Uterus (tissue), 3 donors: ENCODE measurements at regions not wholly inside any gene's neighbourhood (a gene's known extent, or its start where the extent isn't known, plus 50 kb on each side); places are given as distances from the start of the nearest gene placed in this dataset.

Experiments used
- DNase-seq, 2 donors: peaks; one replicate each; pipeline ENCODE4 v3.0.0-alpha.2; 2019 to 2020
- H3K27ac ChIP-seq, 2 donors: fragments of 200-600 bp; sonication (generic); 1 replicate in 1 of 2; 2 replicates in 1 of 2; pipeline ENCODE4 v1.5.1; 2016 to 2018
- H3K27me3 ChIP-seq, 2 donors: fragments of 200-600 bp; sonication (generic); one replicate each; pipeline ENCODE4 v1.5.1; 2018 to 2019; ENCODE audit warnings: control low read depth in 1 of 2
- H3K36me3 ChIP-seq, 2 donors: fragments of 200-600 bp; sonication (generic); one replicate each; pipeline ENCODE4 v1.5.1; 2019; ENCODE audit warnings: control low read depth in 1 of 2
- H3K4me1 ChIP-seq, 2 donors: fragments of 200-600 bp; sonication (generic); one replicate each; pipeline ENCODE4 v1.5.1; 2018 to 2019; ENCODE audit warnings: control low read depth in 1 of 2
- H3K4me3 ChIP-seq, 2 donors: fragments of 200-600 bp; sonication (generic); 1 replicate in 1 of 2; 2 replicates in 1 of 2; pipeline ENCODE4 v1.5.1; 2018 to 2019; ENCODE audit warnings: mild to moderate bottlenecking in 1 of 2
- H3K9me3 ChIP-seq, 2 donors: fragments of 200-600 bp; sonication (generic); one replicate each; pipeline ENCODE4 v1.5.1; 2019; ENCODE audit warnings: control low read depth in 1 of 2
- CTCF ChIP-seq, 4 experiments: fragments of 200-600 bp in 2 of 4; fragments of 450-650 bp in 2 of 4; sonication (generic) in 2 of 4; IDR thresholded peaks; one replicate each; pipeline ENCODE4 v1.5.1; 2016 to 2019; ENCODE audit warnings: antibody characterized with exemption in 4 of 4, mild to moderate bottlenecking in 2 of 4, moderate library complexity in 1 of 4
- POLR2A ChIP-seq, 2 donors: fragments of 450-650 bp; IDR thresholded peaks; one replicate each; pipeline ENCODE4 v1.6.1; 2016; ENCODE audit warnings: antibody characterized with exemption in 2 of 2, mild to moderate bottlenecking in 1 of 2, moderate library complexity in 1 of 2
- intact Hi-C: fragments of 100-400 bp; cut with DNase I; formaldehyde crosslinking; loops from one replicate; pipeline ENCODE4 v1.15.1; 2023; ENCODE audit warnings: low total_unique reads
- donor health status: DM: yes; HTN: yes; CAD: no.

- TF ChIP-seq CTCF (IDR thresholded peaks at IDR 0.05) (no peak), POLR2A (IDR thresholded peaks at IDR 0.05) (no peak)
- H3K4me3 ChIP-seq = no peak overlapping the region
- no peaks in the 10 kb centered on the region for H3K36me3 ChIP-seq
- H3K4me1 ChIP-seq = peaks cover 0 to 10% of the 10 kb centered on the region in 2 donors
- no peaks in the 10 kb centered on the region for H3K27me3 ChIP-seq
- intact Hi-C loops = no loop called here
- H3K9me3 ChIP-seq = no peaks in the 10 kb centered on the region
- no peak for DNase-seq
- no peak overlapping the region for H3K27ac ChIP-seq
Observed at GRCh38 chr2:12240206-12240605, 476.5 kb upstream of the TRIB2 start.

GRCh38 chr2:12243381-12243780 is 473.4 kb upstream of the TRIB2 start:
- TF ChIP-seq POLR2A (IDR thresholded peaks at IDR 0.05) (no peak), CTCF (IDR thresholded peaks at IDR 0.05) (no peak)

GRCh38 chr2:12244070-12244469 is 472.7 kb upstream of the TRIB2 start:
- Histone ChIP-seq H3K36me3 (no peaks in the 10 kb centered on the region), H3K4me1 (no peaks in the 10 kb centered on the region), H3K9me3 (no peaks in the 10 kb centered on the region), H3K27ac (no peak overlapping the region), H3K4me3 (no peak overlapping the region), H3K27me3 (no peaks in the 10 kb centered on the region)
- no peak for DNase-seq
- intact Hi-C loops = no loop called here
- no peak for TF ChIP-seq POLR2A (IDR thresholded peaks at IDR 0.05)
- no peak for TF ChIP-seq CTCF (IDR thresholded peaks at IDR 0.05)

More at GRCh38 chr2:12243381-12243780, 473.4 kb upstream of the TRIB2 start:
- Histone ChIP-seq H3K27me3 (no peaks in the 10 kb centered on the region), H3K9me3 (no peaks in the 10 kb centered on the region), H3K4me1 (no peaks in the 10 kb centered on the region), H3K36me3 (no peaks in the 10 kb centered on the region), H3K4me3 (no peak overlapping the region), H3K27ac (no peak overlapping the region)
- intact Hi-C loops = no loop called here
- DNase-seq = no peak

GRCh38 chr2:12251121-12251520 is 465.6 kb upstream of the TRIB2 start:
- Histone ChIP-seq H3K36me3 (no peaks in the 10 kb centered on the region), H3K4me3 (no peak overlapping the region), H3K9me3 (no peaks in the 10 kb centered on the region), H3K4me1 (no peaks in the 10 kb centered on the region), H3K27me3 (no peaks in the 10 kb centered on the region), H3K27ac (no peak overlapping the region)
- no peak for DNase-seq
- intact Hi-C loops = no loop called here
- TF ChIP-seq POLR2A (IDR thresholded peaks at IDR 0.05) = no peak
- TF ChIP-seq CTCF (IDR thresholded peaks at IDR 0.05) = no peak

- TF ChIP-seq CTCF (IDR thresholded peaks at IDR 0.05) (no peak), POLR2A (IDR thresholded peaks at IDR 0.05) (no peak)
- no peak overlapping the region for H3K4me3 ChIP-seq
- H3K4me1 ChIP-seq = peaks cover 0 to 4% of the 10 kb centered on the region in 2 donors
- intact Hi-C loops = no loop called here
- DNase-seq = no peak
- no peak overlapping the region for H3K27ac ChIP-seq
- H3K9me3 ChIP-seq = no peaks in the 10 kb centered on the region
- H3K36me3 ChIP-seq = no peaks in the 10 kb centered on the region
- H3K27me3 ChIP-seq = no peaks in the 10 kb centered on the region
Observed at GRCh38 chr2:12251749-12252148, 465.0 kb upstream of the TRIB2 start.
